ENCODE measurements at regions not wholly inside any gene's neighbourhood (a gene's known extent, or its start where the extent isn't known, plus 50 kb on each side); places are given as distances from the start of the nearest gene placed in this dataset.

GRCh38 chr2:156099382-156099781 is 233.1 kb downstream of the NR4A2 start:
- Histone ChIP-seq H3K18ac (ENCODE audit: extremely low read depth, low read length) (no peak overlapping the region), H2AFZ (ENCODE audit: low read length) (no peak overlapping the region), H3K23ac (ENCODE audit: insufficient read length) (no peak overlapping the region), H3K79me2 (ENCODE audit: control insufficient read depth in 1 of 2, insufficient read depth in 2 of 2, low read length in 2 of 2) (no peaks in the 10 kb centered on the region), H4K8ac (ENCODE audit: extremely low read depth, insufficient read depth, low read length) (no peak overlapping the region), H3K4me2 (ENCODE audit: insufficient read depth in 1 of 2, low read depth in 2 of 2, low read length in 2 of 2) (no peak overlapping the region), H3K27ac (ENCODE audit: low read depth, low read length) (no peak overlapping the region), H2BK15ac (ENCODE audit: low read length) (no peak overlapping the region), H2AK5ac (ENCODE audit: low read depth, low read length) (no peak overlapping the region), H3K9ac (replicated peaks in 1 of 4; ENCODE audit: extremely low read depth in 1 of 4, low read depth in 3 of 4, low read length in 3 of 4) (no peak overlapping the region), H3K27me3 (replicated peaks in 1 of 4; ENCODE audit: control insufficient read depth in 3 of 4, extremely low read depth in 1 of 4, insufficient read depth in 3 of 4, low read length in 3 of 4) (no peaks in the 10 kb centered on the region), H3K9me3 (ENCODE audit: insufficient read depth in 2 of 2, low read depth in 1 of 2, low read length in 1 of 2) (no peaks in the 10 kb centered on the region; a peak in 2 of 4 replicates), H3K36me3 (ENCODE audit: control insufficient read depth in 2 of 4, insufficient read depth in 4 of 4, low read length in 3 of 4) (no peaks in the 10 kb centered on the region), H3K14ac (ENCODE audit: insufficient read length) (no peak overlapping the region), H3K4me1 (replicated peaks in 1 of 4; ENCODE audit: control insufficient read depth in 3 of 4, insufficient read depth in 4 of 4, low read length in 3 of 4) (peaks cover 0 to 5% (median 0%) of the 10 kb centered on the region in 4 experiments; a peak in 2 of 7 replicates), H2BK120ac (replicated peaks; ENCODE audit: low read depth, low read length) (no peak overlapping the region), H2BK5ac (ENCODE audit: low read depth, low read length) (no peak overlapping the region), H3K4ac (replicated peaks; ENCODE audit: insufficient read length, low read depth, low read length) (no peak overlapping the region), H3K56ac (replicated peaks; ENCODE audit: insufficient read length, low read depth, low read length) (no peak overlapping the region), H2BK12ac (ENCODE audit: low read depth, low read length) (no peak overlapping the region), H3K4me3 (ENCODE audit: extremely low read depth in 1 of 4, insufficient read depth in 2 of 4, low read depth in 3 of 4, low read length in 4 of 4) (no peak overlapping the region), H3K23me2 (ENCODE audit: low read depth, low read length) (no peaks in the 10 kb centered on the region; the same call in 1 of the 2 replicates), H3K79me1 (ENCODE audit: low read depth, low read length) (no peaks in the 10 kb centered on the region), H4K5ac (ENCODE audit: insufficient read length, low read depth, low read length) (no peak overlapping the region), H4K91ac (replicated peaks; ENCODE audit: insufficient read length, low read length) (no peak overlapping the region), H4K20me1 (replicated peaks in 1 of 2; ENCODE audit: control insufficient read depth in 1 of 2, insufficient read depth in 2 of 2, low read length in 2 of 2) (no peaks in the 10 kb centered on the region), H2BK20ac (ENCODE audit: low read length) (no peak overlapping the region)
- FAIRE-seq: no peak
- TF ChIP-seq BRCA1 (IDR thresholded peaks at IDR 0.05; ENCODE audit: low read depth, low read length) (no peak), CREB1 (IDR thresholded peaks at IDR 0.05) (no peak), CBX8 (IDR thresholded peaks at IDR 0.05; ENCODE audit: borderline replicate concordance, low read depth, low read length) (no peak), SUZ12 (IDR thresholded peaks at IDR 0.05; ENCODE audit: low read length) (no peak), SRF (IDR thresholded peaks at IDR 0.05; ENCODE audit: low read depth, low read length) (no peak), JUN (IDR thresholded peaks at IDR 0.05; ENCODE audit: low read depth, low read length) (no peak), RXRA (IDR thresholded peaks at IDR 0.05; ENCODE audit: insufficient read depth, low read depth, low read length) (no peak), RFX5 (IDR thresholded peaks at IDR 0.05; ENCODE audit: borderline replicate concordance, low read depth, low read length) (no peak), TCF12 (IDR thresholded peaks at IDR 0.05; ENCODE audit: low read depth, low read length) (no peak), RAD21 (IDR thresholded peaks at IDR 0.05 in 1 of 2, conservative IDR thresholded peaks at IDR 0.05 in 1 of 2; ENCODE audit: low read depth in 2 of 2, low read length in 2 of 2) (no peak), SIX5 (IDR thresholded peaks at IDR 0.05; ENCODE audit: low read depth, low read length) (no peak), SP4 (IDR thresholded peaks at IDR 0.05; ENCODE audit: low read length) (no peak), EP300 (IDR thresholded peaks at IDR 0.05; ENCODE audit: borderline replicate concordance in 1 of 2, low read depth in 2 of 2, low read length in 2 of 2) (no peak)
- no peak for DNase-seq (ENCODE audit: low read depth in 1 of 2, low spot score in 2 of 2)
- WGBS, 2 experiments (ENCODE audit: extremely low coverage in 1 of 2, insufficient coverage in 1 of 2, insufficient read length in 1 of 2, insufficient replicate concordance in 2 of 2, low coverage in 1 of 2, low lambda C conversion rate in 2 of 2, missing lambda C conversion rate in 1 of 2): 100% methylated on average over 1 of the region's 1 CpG; no CpG with 5 or more reads in 1 of the 2 experiments
- CTCF ChIA-PET (ENCODE audit: partially characterized antibody): interaction anchor here (0.7 to 1.7 kb wide), 4 partner anchors 12 to 122 kb away, joined by 3 to 6 read pairs (median 4); no protein-coding TSS in a partner anchor
- POLR2A ChIA-PET (ENCODE audit: partially characterized antibody): no interaction called here

Measured in H1 (cell line).